ENCODE measurements at regions not wholly inside any gene's neighbourhood (a gene's known extent, or its start where the extent isn't known, plus 50 kb on each side); places are given as distances from the start of the nearest gene placed in this dataset.

- Histone ChIP-seq H3K4me3 (ENCODE audit: control insufficient read depth in 1 of 7, extremely low read depth in 1 of 7, insufficient read depth in 4 of 7, low read depth in 2 of 7, low read length in 6 of 7) (no peak overlapping the region), H3K27ac (ENCODE audit: insufficient read depth in 1 of 2, low read depth in 1 of 2, low read length in 2 of 2, poor library complexity in 1 of 2, severe bottlenecking in 2 of 2) (no peak overlapping the region), H3K4me1 (ENCODE audit: control extremely low read depth in 1 of 4, control insufficient read depth in 4 of 4, insufficient read depth in 4 of 4, low read length in 3 of 4) (no peaks in the 10 kb centered on the region), H3K27me3 (replicated peaks in 2 of 5; ENCODE audit: control insufficient read depth in 4 of 5, insufficient read depth in 5 of 5, low read length in 4 of 5) (no peaks in the 10 kb centered on the region), H3K36me3 (ENCODE audit: control insufficient read depth in 4 of 4, insufficient read depth in 4 of 4, low read length in 3 of 4) (no peaks in the 10 kb centered on the region), H3K9me3 (ENCODE audit: control extremely low read depth in 1 of 5, control insufficient read depth in 4 of 5, insufficient read depth in 2 of 5, low read depth in 1 of 5, low read length in 4 of 5) (peaks cover 2 to 12% (median 4%) of the 10 kb centered on the region in 5 experiments)
- 88% methylated on average over 1 of the region's 1 CpG for WGBS (ENCODE audit: insufficient coverage)
- POLR2A ChIA-PET = no interaction called here
- DNase-seq = no peak
- CTCF ChIA-PET = interaction anchor here (0.7 to 1.8 kb wide), 2 partner anchors 18 to 32 kb away, joined by 3 read pairs; no protein-coding TSS in a partner anchor
Observed at GRCh38 chr10:112871021-112871420, 79.0 kb upstream of the TCF7L2 start.

- 100% methylated on average over 1 of the region's 1 CpG for WGBS (ENCODE audit: insufficient coverage)
- Histone ChIP-seq H3K4me1 (ENCODE audit: control extremely low read depth in 1 of 4, control insufficient read depth in 4 of 4, insufficient read depth in 4 of 4, low read length in 3 of 4) (no peaks in the 10 kb centered on the region), H3K27ac (ENCODE audit: insufficient read depth in 1 of 2, low read depth in 1 of 2, low read length in 2 of 2, poor library complexity in 1 of 2, severe bottlenecking in 2 of 2) (no peak overlapping the region), H3K9me3 (ENCODE audit: control extremely low read depth in 1 of 5, control insufficient read depth in 4 of 5, insufficient read depth in 2 of 5, low read depth in 1 of 5, low read length in 4 of 5) (peaks cover 2 to 10% (median 4%) of the 10 kb centered on the region in 5 experiments), H3K27me3 (replicated peaks in 2 of 5; ENCODE audit: control insufficient read depth in 4 of 5, insufficient read depth in 5 of 5, low read length in 4 of 5) (no peaks in the 10 kb centered on the region), H3K36me3 (ENCODE audit: control insufficient read depth in 4 of 4, insufficient read depth in 4 of 4, low read length in 3 of 4) (no peaks in the 10 kb centered on the region), H3K4me3 (ENCODE audit: control insufficient read depth in 1 of 7, extremely low read depth in 1 of 7, insufficient read depth in 4 of 7, low read depth in 2 of 7, low read length in 6 of 7) (no peak overlapping the region)
- CTCF ChIA-PET = no interaction called here
- peak in 1 of 3 donors; percentile 7 for DNase-seq
- POLR2A ChIA-PET = no interaction called here
Observed at GRCh38 chr10:112872728-112873127, 77.3 kb upstream of the TCF7L2 start.

- H3K4me3 ChIP-seq (ENCODE audit: control insufficient read depth in 1 of 7, extremely low read depth in 1 of 7, insufficient read depth in 4 of 7, low read depth in 2 of 7, low read length in 6 of 7) = no peak overlapping the region
- H3K9me3 ChIP-seq (ENCODE audit: control extremely low read depth in 1 of 5, control insufficient read depth in 4 of 5, insufficient read depth in 2 of 5, low read depth in 1 of 5, low read length in 4 of 5) = peaks cover 2 to 10% (median 4%) of the 10 kb centered on the region in 5 experiments
- ChIA-PET CTCF (no interaction called here), POLR2A (no interaction called here)
- H3K27me3 ChIP-seq (replicated peaks in 2 of 5; ENCODE audit: control insufficient read depth in 4 of 5, insufficient read depth in 5 of 5, low read length in 4 of 5) = no peaks in the 10 kb centered on the region
- H3K4me1 ChIP-seq (ENCODE audit: control extremely low read depth in 1 of 4, control insufficient read depth in 4 of 4, insufficient read depth in 4 of 4, low read length in 3 of 4) = no peaks in the 10 kb centered on the region
- WGBS (ENCODE audit: insufficient coverage) = no CpG with 5 or more reads among the region's 1 CpG
- H3K27ac ChIP-seq (ENCODE audit: insufficient read depth in 1 of 2, low read depth in 1 of 2, low read length in 2 of 2, poor library complexity in 1 of 2, severe bottlenecking in 2 of 2) = no peak overlapping the region
- DNase-seq = no peak
- no peaks in the 10 kb centered on the region for H3K36me3 ChIP-seq (ENCODE audit: control insufficient read depth in 4 of 4, insufficient read depth in 4 of 4, low read length in 3 of 4)
Observed at GRCh38 chr10:112873541-112873940, 76.5 kb upstream of the TCF7L2 start.

- Histone ChIP-seq H3K27ac (ENCODE audit: insufficient read depth in 1 of 2, low read depth in 1 of 2, low read length in 2 of 2, poor library complexity in 1 of 2, severe bottlenecking in 2 of 2) (no peak overlapping the region), H3K36me3 (ENCODE audit: control insufficient read depth in 4 of 4, insufficient read depth in 4 of 4, low read length in 3 of 4) (no peaks in the 10 kb centered on the region), H3K4me3 (ENCODE audit: control insufficient read depth in 1 of 7, extremely low read depth in 1 of 7, insufficient read depth in 4 of 7, low read depth in 2 of 7, low read length in 6 of 7) (no peak overlapping the region), H3K4me1 (ENCODE audit: control extremely low read depth in 1 of 4, control insufficient read depth in 4 of 4, insufficient read depth in 4 of 4, low read length in 3 of 4) (no peaks in the 10 kb centered on the region), H3K27me3 (replicated peaks in 2 of 5; ENCODE audit: control insufficient read depth in 4 of 5, insufficient read depth in 5 of 5, low read length in 4 of 5) (no peaks in the 10 kb centered on the region), H3K9me3 (ENCODE audit: control extremely low read depth in 1 of 5, control insufficient read depth in 4 of 5, insufficient read depth in 2 of 5, low read depth in 1 of 5, low read length in 4 of 5) (peaks cover 2 to 10% (median 4%) of the 10 kb centered on the region in 5 experiments)
- ChIA-PET CTCF (interaction anchor here (0.6 kb wide), 1 partner anchor 127 kb away, joined by 3 read pairs; no protein-coding TSS in a partner anchor), POLR2A (no interaction called here)
- DNase-seq = no peak
- 100% methylated on average over 1 of the region's 4 CpGs for WGBS (ENCODE audit: insufficient coverage)
Observed at GRCh38 chr10:112874982-112875381, 75.1 kb upstream of the TCF7L2 start.

- no peak overlapping the region for H3K4me3 ChIP-seq (ENCODE audit: control insufficient read depth in 1 of 7, extremely low read depth in 1 of 7, insufficient read depth in 4 of 7, low read depth in 2 of 7, low read length in 6 of 7)
- no peaks in the 10 kb centered on the region for H3K27me3 ChIP-seq (replicated peaks in 2 of 5; ENCODE audit: control insufficient read depth in 4 of 5, insufficient read depth in 5 of 5, low read length in 4 of 5)
- ChIA-PET POLR2A (no interaction called here), CTCF (interaction anchor here (0.6 kb wide), 2 partner anchors 65 to 127 kb away, joined by 3 read pairs; no protein-coding TSS in a partner anchor)
- H3K4me1 ChIP-seq (ENCODE audit: control extremely low read depth in 1 of 4, control insufficient read depth in 4 of 4, insufficient read depth in 4 of 4, low read length in 3 of 4) = no peaks in the 10 kb centered on the region
- no peak overlapping the region for H3K27ac ChIP-seq (ENCODE audit: insufficient read depth in 1 of 2, low read depth in 1 of 2, low read length in 2 of 2, poor library complexity in 1 of 2, severe bottlenecking in 2 of 2)
- no peak for DNase-seq
- no peaks in the 10 kb centered on the region for H3K36me3 ChIP-seq (ENCODE audit: control insufficient read depth in 4 of 4, insufficient read depth in 4 of 4, low read length in 3 of 4)
- WGBS (ENCODE audit: insufficient coverage) = 73% methylated on average over 3 of the region's 5 CpGs
- H3K9me3 ChIP-seq (ENCODE audit: control extremely low read depth in 1 of 5, control insufficient read depth in 4 of 5, insufficient read depth in 2 of 5, low read depth in 1 of 5, low read length in 4 of 5) = peaks cover 2 to 10% (median 4%) of the 10 kb centered on the region in 5 experiments
Observed at GRCh38 chr10:112875476-112876267, 74.4 kb upstream of the TCF7L2 start.

- WGBS (ENCODE audit: insufficient coverage) = 87% methylated on average over 4 of the region's 5 CpGs
Observed at GRCh38 chr10:112880633-112881530, 69.2 kb upstream of the TCF7L2 start.

More at GRCh38 chr10:112880633-112881530, 69.2 kb upstream of the TCF7L2 start:
- H3K27me3 ChIP-seq (replicated peaks in 2 of 5; ENCODE audit: control insufficient read depth in 4 of 5, insufficient read depth in 5 of 5, low read length in 4 of 5) = no peaks in the 10 kb centered on the region
- H3K27ac ChIP-seq (ENCODE audit: insufficient read depth in 1 of 2, low read depth in 1 of 2, low read length in 2 of 2, poor library complexity in 1 of 2, severe bottlenecking in 2 of 2) = no peak overlapping the region
- H3K4me1 ChIP-seq (ENCODE audit: control extremely low read depth in 1 of 4, control insufficient read depth in 4 of 4, insufficient read depth in 4 of 4, low read length in 3 of 4) = no peaks in the 10 kb centered on the region
- peaks cover 0 to 6% (median 0%) of the 10 kb centered on the region in 5 experiments for H3K9me3 ChIP-seq (ENCODE audit: control extremely low read depth in 1 of 5, control insufficient read depth in 4 of 5, insufficient read depth in 2 of 5, low read depth in 1 of 5, low read length in 4 of 5)
- H3K36me3 ChIP-seq (ENCODE audit: control insufficient read depth in 4 of 4, insufficient read depth in 4 of 4, low read length in 3 of 4) = no peaks in the 10 kb centered on the region
- H3K4me3 ChIP-seq (ENCODE audit: control insufficient read depth in 1 of 7, extremely low read depth in 1 of 7, insufficient read depth in 4 of 7, low read depth in 2 of 7, low read length in 6 of 7) = no peak overlapping the region
- ChIA-PET CTCF (no interaction called here), POLR2A (no interaction called here)
- no peak for DNase-seq

All from common myeloid progenitor, CD34-positive (primary cell).